ENCODE measurements at regions not wholly inside any gene's neighbourhood (a gene's known extent, or its start where the extent isn't known, plus 50 kb on each side); places are given as distances from the start of the nearest gene placed in this dataset.

DNA sequence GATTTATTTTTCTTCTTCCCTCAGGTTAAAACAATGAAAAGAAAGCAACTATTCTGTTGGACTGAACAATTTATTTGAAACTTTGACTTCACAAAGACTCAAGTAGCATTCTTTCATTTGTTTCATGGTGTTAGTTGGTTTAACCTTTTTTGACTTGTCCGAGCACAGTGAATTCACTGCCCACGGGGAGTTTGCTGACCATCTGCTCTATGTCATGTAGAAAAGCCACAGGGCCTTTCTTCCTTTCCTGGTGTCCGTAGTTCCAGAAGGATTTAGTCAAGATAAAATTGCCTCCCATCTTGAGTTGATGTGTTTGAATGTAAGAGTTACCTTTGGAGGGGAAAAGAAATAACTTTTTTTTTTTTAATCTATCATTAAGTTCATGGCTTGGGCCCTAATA, 55.1 kb upstream of the ZNF608 start:
- TF ChIP-seq, protein P1, sequence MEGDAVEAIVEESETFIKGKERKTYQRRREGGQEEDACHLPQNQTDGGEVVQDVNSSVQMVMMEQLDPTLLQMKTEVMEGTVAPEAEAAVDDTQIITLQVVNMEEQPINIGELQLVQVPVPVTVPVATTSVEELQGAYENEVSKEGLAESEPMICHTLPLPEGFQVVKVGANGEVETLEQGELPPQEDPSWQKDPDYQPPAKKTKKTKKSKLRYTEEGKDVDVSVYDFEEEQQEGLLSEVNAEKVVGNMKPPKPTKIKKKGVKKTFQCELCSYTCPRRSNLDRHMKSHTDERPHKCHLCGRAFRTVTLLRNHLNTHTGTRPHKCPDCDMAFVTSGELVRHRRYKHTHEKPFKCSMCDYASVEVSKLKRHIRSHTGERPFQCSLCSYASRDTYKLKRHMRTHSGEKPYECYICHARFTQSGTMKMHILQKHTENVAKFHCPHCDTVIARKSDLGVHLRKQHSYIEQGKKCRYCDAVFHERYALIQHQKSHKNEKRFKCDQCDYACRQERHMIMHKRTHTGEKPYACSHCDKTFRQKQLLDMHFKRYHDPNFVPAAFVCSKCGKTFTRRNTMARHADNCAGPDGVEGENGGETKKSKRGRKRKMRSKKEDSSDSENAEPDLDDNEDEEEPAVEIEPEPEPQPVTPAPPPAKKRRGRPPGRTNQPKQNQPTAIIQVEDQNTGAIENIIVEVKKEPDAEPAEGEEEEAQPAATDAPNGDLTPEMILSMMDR (IDR thresholded peaks at IDR 0.05): no peak
- no peak for TF ChIP-seq EZH2phosphoT487 (IDR thresholded peaks at IDR 0.05)
